Small intestine (tissue), 7 donors: ENCODE measurements at regions not wholly inside any gene's neighbourhood (a gene's known extent, or its start where the extent isn't known, plus 50 kb on each side); places are given as distances from the start of the nearest gene placed in this dataset.
A peak's percentile ranks its signal among the peaks of the same experiment; 100 is the strongest.

Experiments
- DNase-seq, 2 donors: peaks; one replicate each; pipeline versions ENCODE4 v3.0.0 to v3.0.0-alpha.2; 2013
- FAIRE-seq: peaks from 2 replicates; lab custom pipeline; 2012; peaks lifted over from hg19 to GRCh38; lab: Jason Lieb, UNC
- H3K27ac ChIP-seq, 3 donors: one replicate each; pipeline ENCODE4 v1.5.1; 2013; ENCODE audit warnings: low read length in 2 of 3, mild to moderate bottlenecking in 2 of 3, control low read depth in 1 of 3, inconsistent platforms in 1 of 3, low read depth in 1 of 3, moderate library complexity in 1 of 3
- H3K27me3 ChIP-seq, 3 donors: one replicate each; pipeline ENCODE4 v1.6.1; 2013; ENCODE audit warnings: low read length in 3 of 3, inconsistent platforms in 1 of 3; ENCODE audit not compliant: control insufficient read depth in 3 of 3, insufficient read depth in 3 of 3
- H3K36me3 ChIP-seq, 3 donors: one replicate each; pipeline ENCODE4 v1.6.1; 2013; ENCODE audit warnings: low read length in 3 of 3, inconsistent platforms in 1 of 3, low read depth in 1 of 3, mild to moderate bottlenecking in 1 of 3, moderate library complexity in 1 of 3; ENCODE audit not compliant: control insufficient read depth in 3 of 3, insufficient read depth in 2 of 3
- H3K4me1 ChIP-seq, 3 donors: one replicate each; pipeline ENCODE4 v1.6.1; 2013; ENCODE audit warnings: low read length in 2 of 3, inconsistent platforms in 1 of 3, low read depth in 1 of 3, mild to moderate bottlenecking in 1 of 3, moderate library complexity in 1 of 3; ENCODE audit not compliant: control insufficient read depth in 3 of 3, insufficient read depth in 2 of 3
- H3K4me3 ChIP-seq, 3 donors: one replicate each; pipeline ENCODE4 v1.5.1; 2013; ENCODE audit warnings: low read length in 3 of 3, control low read depth in 1 of 3, inconsistent platforms in 1 of 3, low read depth in 1 of 3, mild to moderate bottlenecking in 1 of 3, moderate library complexity in 1 of 3
- H3K9me3 ChIP-seq, 2 donors: one replicate each; pipeline ENCODE4 v1.6.1; 2013; ENCODE audit warnings: low read depth in 1 of 2, low read length in 1 of 2; ENCODE audit not compliant: control insufficient read depth in 2 of 2, insufficient read depth in 1 of 2
- WGBS, 3 donors: extraction: QIAGEN DNeasy Blood & Tissue Kit; methylation state at CpG; one replicate each; pipeline ENCODE4 v1.1.7; 2013; 5-methylcytosine and 5-hydroxymethylcytosine counted together
- donor health status: healthy with polysubstance abuse.
- donor health status: control.
- donor health status: control.
- donor health status: Bipolar disorder and iron deficiency.
- donor health status: healthy.

- 72 to 85% (median 85%) methylated on average over 3 of the region's 3 CpGs for WGBS, 3 donors
- no peaks in the 10 kb centered on the region for H3K9me3 ChIP-seq
- H3K4me1 ChIP-seq: no peaks in the 10 kb centered on the region
- no peaks in the 10 kb centered on the region for H3K36me3 ChIP-seq
- H3K27ac ChIP-seq: no peak overlapping the region
- no peaks in the 10 kb centered on the region for H3K27me3 ChIP-seq
- H3K4me3 ChIP-seq: no peak overlapping the region
- no peak for DNase-seq
- no peak for FAIRE-seq
These were observed 50.4 kb upstream of the CECR2 start for GRCh38 chr22:17318817-17319216.

- H3K36me3 ChIP-seq: no peaks in the 10 kb centered on the region
- FAIRE-seq: no peak
- 66 to 82% (median 81%) methylated on average over 7 of the region's 7 CpGs for WGBS, 3 donors
- no peaks in the 10 kb centered on the region for H3K27me3 ChIP-seq
- H3K4me1 ChIP-seq: no peaks in the 10 kb centered on the region
- H3K27ac ChIP-seq: no peak overlapping the region
- H3K4me3 ChIP-seq: no peak overlapping the region
- no peak for DNase-seq
- H3K9me3 ChIP-seq: no peaks in the 10 kb centered on the region
These were observed 54.0 kb upstream of the CECR2 start for GRCh38 chr22:17315310-17315709.

GRCh38 chr22:17314487-17314886, 54.8 kb upstream of the CECR2 start:
- WGBS, 3 donors: 85 to 90% (median 88%) methylated on average over 9 of the region's 9 CpGs
- Histone ChIP-seq H3K4me3 (no peak overlapping the region), H3K4me1 (no peaks in the 10 kb centered on the region), H3K27me3 (no peaks in the 10 kb centered on the region), H3K9me3 (no peaks in the 10 kb centered on the region), H3K36me3 (no peaks in the 10 kb centered on the region), H3K27ac (no peak overlapping the region)
- FAIRE-seq (no peak), DNase-seq (no peak)

GRCh38 chr22:17313626-17314025, 55.6 kb upstream of the CECR2 start:
- H3K36me3 ChIP-seq: no peaks in the 10 kb centered on the region
- no peak overlapping the region for H3K4me3 ChIP-seq
- H3K27ac ChIP-seq: no peak overlapping the region
- no peaks in the 10 kb centered on the region for H3K9me3 ChIP-seq
- 84 to 85% (median 84%) methylated on average over 14 of the region's 14 CpGs for WGBS, 3 donors
- no peaks in the 10 kb centered on the region for H3K27me3 ChIP-seq
- FAIRE-seq (no peak), DNase-seq (no peak)
- no peaks in the 10 kb centered on the region for H3K4me1 ChIP-seq

- H3K4me3 ChIP-seq: no peak overlapping the region
- no peaks in the 10 kb centered on the region for H3K9me3 ChIP-seq
- no peaks in the 10 kb centered on the region for H3K4me1 ChIP-seq
- no peaks in the 10 kb centered on the region for H3K36me3 ChIP-seq
- FAIRE-seq (no peak), DNase-seq (no peak)
- WGBS, 3 donors: 75 to 85% (median 80%) methylated on average over 9 of the region's 9 CpGs
- no peak overlapping the region for H3K27ac ChIP-seq
- H3K27me3 ChIP-seq: no peaks in the 10 kb centered on the region
These were observed 61.7 kb upstream of the CECR2 start for GRCh38 chr22:17307566-17307965.

GRCh38 chr22:17305076-17305475, 64.2 kb upstream of the CECR2 start:
- no peak overlapping the region for H3K27ac ChIP-seq
- H3K27me3 ChIP-seq: no peaks in the 10 kb centered on the region
- H3K4me1 ChIP-seq: no peaks in the 10 kb centered on the region
- WGBS, 3 donors: 87 to 93% (median 91%) methylated on average over 5 of the region's 5 CpGs
- H3K4me3 ChIP-seq: no peak overlapping the region
- FAIRE-seq (no peak), DNase-seq (no peak)
- no peaks in the 10 kb centered on the region for H3K36me3 ChIP-seq
- no peaks in the 10 kb centered on the region for H3K9me3 ChIP-seq

- DNase-seq (no peak), FAIRE-seq (no peak)
- WGBS, 3 donors: 79 to 85% (median 79%) methylated on average over 21 of the region's 21 CpGs
These were observed 65.2 kb upstream of the CECR2 start for GRCh38 chr22:17303840-17304779.

GRCh38 chr22:17303441-17303839, 65.8 kb upstream of the CECR2 start:
- no peak overlapping the region for H3K4me3 ChIP-seq
- no peaks in the 10 kb centered on the region for H3K36me3 ChIP-seq
- DNase-seq: no peak
- 89 to 94% (median 92%) methylated on average over 15 of the region's 15 CpGs for WGBS, 3 donors
- H3K9me3 ChIP-seq: peaks cover 0 to 2% of the 10 kb centered on the region in 2 donors
- H3K4me1 ChIP-seq: no peaks in the 10 kb centered on the region
- no peak for FAIRE-seq
- no peak overlapping the region for H3K27ac ChIP-seq
- no peaks in the 10 kb centered on the region for H3K27me3 ChIP-seq

More at GRCh38 chr22:17303840-17304779, 65.2 kb upstream of the CECR2 start:
- no peaks in the 10 kb centered on the region for H3K36me3 ChIP-seq
- H3K4me3 ChIP-seq: no peak overlapping the region
- H3K4me1 ChIP-seq: no peaks in the 10 kb centered on the region
- H3K27ac ChIP-seq: peak overlapping the region in 1 of 3 donors; percentile 61
- no peaks in the 10 kb centered on the region for H3K27me3 ChIP-seq
- peaks cover 0 to 2% of the 10 kb centered on the region in 2 donors for H3K9me3 ChIP-seq
